Uterus (tissue), 2 donors: ENCODE measurements at regions not wholly inside any gene's neighbourhood (a gene's known extent, or its start where the extent isn't known, plus 50 kb on each side); places are given as distances from the start of the nearest gene placed in this dataset.

Source experiments
- POLR2A ChIP-seq, 2 donors: fragments of 450-650 bp; IDR thresholded peaks; one replicate each; pipeline ENCODE4 v1.6.1; 2016; ENCODE audit warnings: antibody characterized with exemption in 2 of 2, mild to moderate bottlenecking in 1 of 2, moderate library complexity in 1 of 2
- TF ChIP-seq, protein P1 (sequence below), 4 experiments: fragments of 200-600 bp in 2 of 4; fragments of 450-650 bp in 2 of 4; sonication (generic) in 2 of 4; IDR thresholded peaks; one replicate each; pipeline ENCODE4 v1.5.1; 2016 to 2019; ENCODE audit warnings: antibody characterized with exemption in 4 of 4, mild to moderate bottlenecking in 2 of 4, moderate library complexity in 1 of 4

DNA sequence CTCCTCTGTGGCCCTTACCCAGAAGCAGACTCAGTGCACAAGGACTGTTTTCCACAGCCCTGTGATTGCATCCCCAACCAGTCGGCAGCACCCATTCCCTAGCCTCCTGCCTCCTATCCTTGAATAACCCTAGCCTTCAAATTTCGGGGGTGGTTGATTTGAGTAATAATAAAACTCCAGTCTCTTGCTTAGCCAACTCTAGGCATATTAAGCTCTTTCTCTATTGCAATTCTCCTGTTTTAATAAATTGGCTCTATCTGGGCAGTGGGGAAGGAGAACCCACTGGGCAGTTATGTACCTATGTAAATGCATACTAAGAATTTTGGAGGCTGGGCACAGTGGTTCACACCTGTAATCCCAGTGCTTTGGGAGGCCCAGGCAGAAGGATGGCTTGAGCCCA, 70.6 kb upstream of the ZMYND8 start:
- TF ChIP-seq, protein P1, sequence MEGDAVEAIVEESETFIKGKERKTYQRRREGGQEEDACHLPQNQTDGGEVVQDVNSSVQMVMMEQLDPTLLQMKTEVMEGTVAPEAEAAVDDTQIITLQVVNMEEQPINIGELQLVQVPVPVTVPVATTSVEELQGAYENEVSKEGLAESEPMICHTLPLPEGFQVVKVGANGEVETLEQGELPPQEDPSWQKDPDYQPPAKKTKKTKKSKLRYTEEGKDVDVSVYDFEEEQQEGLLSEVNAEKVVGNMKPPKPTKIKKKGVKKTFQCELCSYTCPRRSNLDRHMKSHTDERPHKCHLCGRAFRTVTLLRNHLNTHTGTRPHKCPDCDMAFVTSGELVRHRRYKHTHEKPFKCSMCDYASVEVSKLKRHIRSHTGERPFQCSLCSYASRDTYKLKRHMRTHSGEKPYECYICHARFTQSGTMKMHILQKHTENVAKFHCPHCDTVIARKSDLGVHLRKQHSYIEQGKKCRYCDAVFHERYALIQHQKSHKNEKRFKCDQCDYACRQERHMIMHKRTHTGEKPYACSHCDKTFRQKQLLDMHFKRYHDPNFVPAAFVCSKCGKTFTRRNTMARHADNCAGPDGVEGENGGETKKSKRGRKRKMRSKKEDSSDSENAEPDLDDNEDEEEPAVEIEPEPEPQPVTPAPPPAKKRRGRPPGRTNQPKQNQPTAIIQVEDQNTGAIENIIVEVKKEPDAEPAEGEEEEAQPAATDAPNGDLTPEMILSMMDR (IDR thresholded peaks at IDR 0.05): no peak
- TF ChIP-seq POLR2A (IDR thresholded peaks at IDR 0.05): no peak
